ENCODE measurements at regions not wholly inside any gene's neighbourhood (a gene's known extent, or its start where the extent isn't known, plus 50 kb on each side); places are given as distances from the start of the nearest gene placed in this dataset.

DNA sequence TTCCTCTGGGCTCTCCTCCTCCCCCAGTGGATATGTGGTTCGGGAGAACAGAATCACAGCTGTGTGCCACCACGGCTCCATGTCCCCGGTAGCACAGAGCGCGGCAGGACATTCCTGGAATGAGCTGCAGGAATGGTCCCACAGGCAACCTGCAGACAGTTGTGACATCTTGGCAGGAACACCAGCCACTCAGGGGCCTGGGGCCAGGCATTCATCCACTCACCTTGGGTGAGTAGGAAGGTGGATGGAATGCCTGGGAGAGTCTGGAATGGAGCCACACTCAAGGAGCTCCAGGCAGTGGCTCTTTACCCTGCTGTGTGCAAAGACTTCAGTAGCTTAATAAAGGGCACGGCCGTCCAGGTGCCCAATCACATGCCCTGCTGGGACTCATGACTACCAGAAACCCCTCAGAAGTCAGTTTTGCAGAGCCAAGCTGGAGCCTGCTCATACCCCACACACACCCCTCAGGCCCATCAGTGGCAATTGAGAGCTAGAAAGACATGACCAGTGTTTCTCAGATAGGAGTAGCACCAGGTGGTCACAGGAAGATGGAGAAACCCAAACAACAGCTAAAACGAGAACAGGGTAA, 117.3 kb upstream of the PRR20G start:
- Mint-ChIP-seq H3K27ac (no peak overlapping the region), H3K27me3 (ENCODE audit: insufficient read depth) (peaks cover 4% of the 10 kb centered on the region), H3K4me1 (peaks cover 17% of the 10 kb centered on the region), H3K4me3 (no peak overlapping the region), H3K9me3 (peaks cover 4% of the 10 kb centered on the region), H3K36me3 (ENCODE audit: low read depth) (no peaks in the 10 kb centered on the region)
- H3K27me3 ChIP-seq (ENCODE audit: control insufficient read depth, insufficient read depth, low read length, poor library complexity, severe bottlenecking) = no peaks in the 10 kb centered on the region
- WGBS, 2 experiments (ENCODE audit: insufficient coverage in 1 of 2, insufficient read length in 1 of 2) = 94 to 98% methylated on average over 7 to 8 of the region's 8 CpGs
- DNase-seq = peak; percentile 44
- peaks cover 3% of the 10 kb centered on the region for H3K4me1 ChIP-seq (ENCODE audit: control insufficient read depth, insufficient read depth, low read length)
- no peak overlapping the region for H3K9ac ChIP-seq (ENCODE audit: extremely low read depth, low read length, poor library complexity, severe bottlenecking)
- peaks cover 3% of the 10 kb centered on the region for H3K9me3 ChIP-seq (ENCODE audit: control insufficient read depth, low read length)
- TF ChIP-seq, protein P1, sequence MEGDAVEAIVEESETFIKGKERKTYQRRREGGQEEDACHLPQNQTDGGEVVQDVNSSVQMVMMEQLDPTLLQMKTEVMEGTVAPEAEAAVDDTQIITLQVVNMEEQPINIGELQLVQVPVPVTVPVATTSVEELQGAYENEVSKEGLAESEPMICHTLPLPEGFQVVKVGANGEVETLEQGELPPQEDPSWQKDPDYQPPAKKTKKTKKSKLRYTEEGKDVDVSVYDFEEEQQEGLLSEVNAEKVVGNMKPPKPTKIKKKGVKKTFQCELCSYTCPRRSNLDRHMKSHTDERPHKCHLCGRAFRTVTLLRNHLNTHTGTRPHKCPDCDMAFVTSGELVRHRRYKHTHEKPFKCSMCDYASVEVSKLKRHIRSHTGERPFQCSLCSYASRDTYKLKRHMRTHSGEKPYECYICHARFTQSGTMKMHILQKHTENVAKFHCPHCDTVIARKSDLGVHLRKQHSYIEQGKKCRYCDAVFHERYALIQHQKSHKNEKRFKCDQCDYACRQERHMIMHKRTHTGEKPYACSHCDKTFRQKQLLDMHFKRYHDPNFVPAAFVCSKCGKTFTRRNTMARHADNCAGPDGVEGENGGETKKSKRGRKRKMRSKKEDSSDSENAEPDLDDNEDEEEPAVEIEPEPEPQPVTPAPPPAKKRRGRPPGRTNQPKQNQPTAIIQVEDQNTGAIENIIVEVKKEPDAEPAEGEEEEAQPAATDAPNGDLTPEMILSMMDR (conservative IDR thresholded peaks at IDR 0.05) = no peak
- H3K27ac ChIP-seq (ENCODE audit: low read depth, low read length) = no peak overlapping the region
- H3K4me3 ChIP-seq (ENCODE audit: low read length) = no peak overlapping the region
- no peaks in the 10 kb centered on the region for H3K36me3 ChIP-seq (ENCODE audit: control insufficient read depth, insufficient read depth, low read length)

DNA sequence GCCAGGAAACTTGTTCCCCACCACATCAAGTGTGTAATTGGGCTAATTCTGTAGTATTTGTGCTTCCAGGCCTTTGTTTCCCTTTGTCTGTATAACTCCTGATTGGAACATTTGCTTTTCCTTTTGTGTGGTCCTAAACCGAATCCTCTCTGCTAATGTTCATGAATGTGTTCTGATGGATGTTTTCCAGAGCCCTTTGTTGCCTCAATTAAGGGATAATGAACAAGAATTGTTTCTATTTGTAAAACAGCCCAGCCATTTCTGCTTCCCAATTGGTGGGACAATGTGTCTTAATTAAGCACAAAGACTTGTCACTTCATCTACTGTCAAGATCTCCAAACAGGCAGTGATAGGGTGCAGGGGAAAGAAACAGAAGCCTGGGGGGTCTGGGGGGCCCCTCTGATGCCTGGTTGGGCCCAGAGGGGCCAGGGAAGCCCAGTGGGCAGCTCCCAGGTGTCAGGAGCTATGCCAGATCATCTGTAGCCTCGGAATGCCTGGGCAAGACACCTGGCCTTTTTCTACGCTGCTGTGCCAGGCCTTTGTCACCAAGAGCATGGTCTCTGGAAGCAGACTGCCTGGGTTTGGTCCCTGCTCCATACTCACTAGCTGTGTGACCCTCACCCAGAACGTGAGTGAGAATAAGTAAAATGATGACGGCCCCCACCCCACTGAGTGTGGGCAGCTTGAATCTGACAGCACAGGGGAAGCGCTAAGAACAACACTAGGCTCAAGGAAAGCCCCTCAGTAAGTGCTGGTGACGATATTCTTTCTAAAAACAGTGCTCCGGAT, 116.6 kb upstream of the PRR20G start:
- H3K27ac Mint-ChIP-seq = no peak overlapping the region
- H3K27me3 ChIP-seq (ENCODE audit: control insufficient read depth, insufficient read depth, low read length, poor library complexity, severe bottlenecking) = no peaks in the 10 kb centered on the region
- H3K4me3 ChIP-seq (ENCODE audit: low read length) = no peak overlapping the region
- no peak overlapping the region for H3K27ac ChIP-seq (ENCODE audit: low read depth, low read length)
- no peaks in the 10 kb centered on the region for H3K4me1 ChIP-seq (ENCODE audit: control insufficient read depth, insufficient read depth, low read length)
- no peaks in the 10 kb centered on the region for H3K36me3 ChIP-seq (ENCODE audit: control insufficient read depth, insufficient read depth, low read length)
- no peak overlapping the region for H3K4me3 Mint-ChIP-seq
- peaks cover 17% of the 10 kb centered on the region for H3K4me1 Mint-ChIP-seq
- DNase-seq = peak; percentile 31
- peaks cover 2% of the 10 kb centered on the region for H3K27me3 Mint-ChIP-seq (ENCODE audit: insufficient read depth)
- no peak overlapping the region for H3K9ac ChIP-seq (ENCODE audit: extremely low read depth, low read length, poor library complexity, severe bottlenecking)
- TF ChIP-seq, protein P1 (conservative IDR thresholded peaks at IDR 0.05) = no peak
- 89 to 99% methylated on average over 7 to 8 of the region's 8 CpGs for WGBS, 2 experiments (ENCODE audit: insufficient coverage in 1 of 2, insufficient read length in 1 of 2)
- H3K9me3 Mint-ChIP-seq = peaks cover 6% of the 10 kb centered on the region
- H3K36me3 Mint-ChIP-seq (ENCODE audit: low read depth) = no peaks in the 10 kb centered on the region
- peaks cover 10% of the 10 kb centered on the region for H3K9me3 ChIP-seq (ENCODE audit: control insufficient read depth, low read length)

DNA sequence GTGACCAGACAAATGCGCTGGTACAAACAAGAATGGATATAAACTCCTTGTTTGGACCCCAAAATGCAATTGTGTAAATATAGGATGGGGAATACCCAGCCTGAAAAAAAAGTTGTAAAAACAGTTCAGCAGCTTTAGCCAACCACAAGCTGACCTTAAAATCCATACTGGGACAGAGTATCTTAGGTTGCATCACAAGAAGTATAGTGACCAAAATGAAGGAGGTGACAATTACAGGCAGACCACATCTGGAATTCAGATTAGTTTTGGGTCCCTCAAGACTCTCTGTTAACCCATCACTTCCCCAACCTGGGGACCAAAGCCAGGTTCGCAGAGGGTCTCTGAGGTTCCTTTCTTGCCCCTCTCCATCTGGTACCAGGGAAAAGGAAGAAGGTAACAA, 115.9 kb upstream of the PRR20G start:
- Histone ChIP-seq H3K27me3 (ENCODE audit: control insufficient read depth, insufficient read depth, low read length, poor library complexity, severe bottlenecking) (no peaks in the 10 kb centered on the region), H3K9me3 (ENCODE audit: control insufficient read depth, low read length) (peaks cover 16% of the 10 kb centered on the region), H3K4me1 (ENCODE audit: control insufficient read depth, insufficient read depth, low read length) (no peaks in the 10 kb centered on the region), H3K36me3 (ENCODE audit: control insufficient read depth, insufficient read depth, low read length) (no peaks in the 10 kb centered on the region), H3K4me3 (ENCODE audit: low read length) (no peak overlapping the region), H3K27ac (ENCODE audit: low read depth, low read length) (no peak overlapping the region), H3K9ac (ENCODE audit: extremely low read depth, low read length, poor library complexity, severe bottlenecking) (no peak overlapping the region)
- Mint-ChIP-seq H3K9me3 (peaks cover 10% of the 10 kb centered on the region), H3K4me3 (no peak overlapping the region), H3K27me3 (ENCODE audit: insufficient read depth) (peaks cover 2% of the 10 kb centered on the region), H3K36me3 (ENCODE audit: low read depth) (no peaks in the 10 kb centered on the region), H3K27ac (no peak overlapping the region), H3K4me1 (peaks cover 17% of the 10 kb centered on the region)
- TF ChIP-seq, protein P1 (conservative IDR thresholded peaks at IDR 0.05) = no peak
- DNase-seq = peak; percentile 7
- 97% methylated on average over 2 of the region's 2 CpGs; no CpG with 5 or more reads in 1 of the 2 experiments for WGBS, 2 experiments (ENCODE audit: insufficient coverage in 1 of 2, insufficient read length in 1 of 2)
